ENCODE measurements at regions not wholly inside any gene's neighbourhood (a gene's known extent, or its start where the extent isn't known, plus 50 kb on each side); places are given as distances from the start of the nearest gene placed in this dataset.

DNA sequence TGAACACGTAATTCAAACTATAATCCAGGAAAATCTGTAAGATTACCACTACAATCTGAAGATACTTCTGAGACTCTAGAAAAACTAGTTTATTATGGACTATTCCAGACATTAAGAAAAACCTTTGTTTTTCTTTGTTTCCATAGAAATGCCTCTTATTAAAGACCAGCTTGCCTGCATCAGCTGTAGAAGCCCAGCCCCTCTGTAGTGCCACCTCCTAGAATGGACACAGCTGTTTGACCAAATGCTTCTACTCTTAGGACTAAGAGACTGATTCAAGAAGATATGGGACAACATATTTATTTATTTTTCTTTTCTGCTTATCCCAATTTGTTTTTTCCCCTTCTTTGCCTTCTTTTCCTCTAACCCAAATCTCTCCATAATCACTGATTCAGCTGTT, 93.8 kb downstream of the CXCL12 start:
- DNase-seq = no peak
- H3K27ac ChIP-seq = no peak overlapping the region
- no peak overlapping the region for H3K4me3 ChIP-seq
- H3K4me1 ChIP-seq = peaks cover 7 to 14% (median 8%) of the 10 kb centered on the region in 4 donors
- 55 to 68% methylated on average over 1 of the region's 1 CpG for WGBS, 2 donors
- ATAC-seq (ENCODE audit: low FRiP score in 2 of 2) = no peak
- no peaks in the 10 kb centered on the region for H3K27me3 ChIP-seq
- no peaks in the 10 kb centered on the region for H3K9me3 ChIP-seq
- no peak for TF ChIP-seq POLR2AphosphoS5 (IDR thresholded peaks at IDR 0.05)
- no peak for TF ChIP-seq POLR2A (IDR thresholded peaks at IDR 0.05)
- TF ChIP-seq EP300 (IDR thresholded peaks at IDR 0.05) = no peak
- TF ChIP-seq, protein P1, sequence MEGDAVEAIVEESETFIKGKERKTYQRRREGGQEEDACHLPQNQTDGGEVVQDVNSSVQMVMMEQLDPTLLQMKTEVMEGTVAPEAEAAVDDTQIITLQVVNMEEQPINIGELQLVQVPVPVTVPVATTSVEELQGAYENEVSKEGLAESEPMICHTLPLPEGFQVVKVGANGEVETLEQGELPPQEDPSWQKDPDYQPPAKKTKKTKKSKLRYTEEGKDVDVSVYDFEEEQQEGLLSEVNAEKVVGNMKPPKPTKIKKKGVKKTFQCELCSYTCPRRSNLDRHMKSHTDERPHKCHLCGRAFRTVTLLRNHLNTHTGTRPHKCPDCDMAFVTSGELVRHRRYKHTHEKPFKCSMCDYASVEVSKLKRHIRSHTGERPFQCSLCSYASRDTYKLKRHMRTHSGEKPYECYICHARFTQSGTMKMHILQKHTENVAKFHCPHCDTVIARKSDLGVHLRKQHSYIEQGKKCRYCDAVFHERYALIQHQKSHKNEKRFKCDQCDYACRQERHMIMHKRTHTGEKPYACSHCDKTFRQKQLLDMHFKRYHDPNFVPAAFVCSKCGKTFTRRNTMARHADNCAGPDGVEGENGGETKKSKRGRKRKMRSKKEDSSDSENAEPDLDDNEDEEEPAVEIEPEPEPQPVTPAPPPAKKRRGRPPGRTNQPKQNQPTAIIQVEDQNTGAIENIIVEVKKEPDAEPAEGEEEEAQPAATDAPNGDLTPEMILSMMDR (IDR thresholded peaks at IDR 0.05) = no peak
- no peaks in the 10 kb centered on the region for H3K36me3 ChIP-seq

DNA sequence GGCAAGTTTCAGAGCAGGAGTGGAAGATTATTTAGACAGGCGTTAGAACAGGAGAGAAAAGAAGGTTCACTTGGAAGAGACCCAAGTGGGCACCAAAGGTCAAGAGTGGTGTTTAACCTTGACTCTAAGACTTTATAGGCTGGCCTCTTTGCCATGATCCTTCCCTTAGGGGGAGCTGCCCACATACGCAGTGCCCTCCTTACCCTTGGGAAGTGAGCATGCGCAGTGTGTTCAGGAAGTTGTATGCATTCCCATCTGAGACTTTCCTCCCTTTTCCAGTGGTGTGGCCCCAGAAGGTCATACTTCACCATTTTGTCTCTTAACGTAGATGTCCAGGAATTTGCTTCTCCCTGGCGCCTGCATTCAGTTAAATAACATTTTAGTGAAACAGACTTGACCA, 95.8 kb downstream of the CXCL12 start:
- Histone ChIP-seq H3K9me3 (no peaks in the 10 kb centered on the region), H3K27ac (no peak overlapping the region), H3K4me1 (peaks cover under 1 to 10% (median 7%) of the 10 kb centered on the region in 4 donors), H3K4me3 (no peak overlapping the region), H3K36me3 (no peaks in the 10 kb centered on the region), H3K27me3 (no peaks in the 10 kb centered on the region)
- 92 to 96% methylated on average over 5 of the region's 5 CpGs for WGBS, 2 donors
- DNase-seq (no peak), ATAC-seq (ENCODE audit: low FRiP score in 2 of 2) (no peak)
- TF ChIP-seq POLR2A (IDR thresholded peaks at IDR 0.05) (no peak), POLR2AphosphoS5 (IDR thresholded peaks at IDR 0.05) (no peak), EP300 (IDR thresholded peaks at IDR 0.05) (no peak)

DNA sequence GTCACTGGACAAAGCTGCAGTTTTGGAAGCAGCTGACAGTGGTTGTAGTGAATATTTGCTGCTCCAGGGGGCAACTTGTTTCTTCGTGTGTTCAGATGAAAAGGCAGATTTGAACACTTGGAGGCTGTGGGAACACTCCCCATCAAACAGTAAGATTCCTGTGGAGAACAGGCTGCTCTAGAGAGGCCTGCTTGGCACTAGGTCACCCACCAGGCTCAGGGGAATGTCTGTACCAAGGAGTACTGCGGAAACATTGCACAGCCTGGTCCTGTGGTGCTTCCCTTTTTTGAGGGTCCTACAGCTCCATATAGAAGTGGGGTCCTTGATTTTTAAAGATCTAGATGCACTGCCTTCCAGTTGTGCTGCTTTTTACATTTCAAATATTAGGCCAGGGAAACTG, 97.5 kb downstream of the CXCL12 start:
- no peak for ATAC-seq (ENCODE audit: low FRiP score in 2 of 2)
- H3K27ac ChIP-seq = no peak overlapping the region

DNA sequence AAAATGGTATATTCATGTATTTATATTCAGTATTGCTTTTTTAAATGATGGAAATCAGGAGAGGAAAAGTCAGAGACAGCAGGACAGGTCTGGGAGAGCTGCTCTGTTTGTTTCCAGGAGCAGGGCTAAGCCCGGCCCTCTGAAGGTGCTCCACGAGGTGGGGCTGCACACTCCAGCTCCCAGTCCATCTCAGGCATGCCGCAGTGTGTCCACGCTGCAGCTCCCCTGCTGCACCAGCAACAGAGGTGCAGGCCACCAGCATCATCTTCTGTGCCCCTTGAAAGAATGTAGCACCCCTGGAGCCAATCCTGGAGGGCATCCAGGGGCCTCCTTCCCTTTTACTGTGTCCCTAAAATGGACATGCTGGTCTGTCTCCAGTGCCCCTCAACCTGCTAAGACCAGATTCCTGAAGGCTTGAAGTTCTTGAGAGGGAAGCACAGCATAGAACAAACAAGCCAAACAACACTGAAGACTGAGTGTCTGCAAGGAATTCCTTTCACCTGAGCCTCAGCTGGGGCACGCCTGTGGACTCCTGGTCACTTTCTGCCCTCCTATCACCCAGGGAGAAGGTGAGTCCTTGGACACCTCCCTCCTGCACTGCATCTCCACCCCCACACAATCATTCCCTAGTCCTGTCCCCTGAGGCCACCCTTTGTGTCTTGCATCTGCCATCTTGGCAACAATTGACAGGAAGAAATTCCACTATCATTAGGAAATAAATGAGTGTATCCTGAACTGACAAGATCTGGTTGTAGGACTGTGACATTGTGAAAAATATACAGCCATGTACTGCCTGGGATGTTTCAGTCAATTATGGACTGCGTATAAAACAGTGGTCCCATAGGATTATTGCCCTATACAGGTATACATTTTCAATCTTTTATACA, 100.5 kb downstream of the CXCL12 start:
- peak in 1 of 2 donors; percentile 46 for DNase-seq
- Histone ChIP-seq H3K4me1 (no peaks in the 10 kb centered on the region), H3K27me3 (no peaks in the 10 kb centered on the region), H3K36me3 (no peaks in the 10 kb centered on the region), H3K4me3 (no peak overlapping the region), H3K9me3 (no peaks in the 10 kb centered on the region), H3K27ac (no peak overlapping the region)
- WGBS, 2 donors = 75 to 85% methylated on average over 6 of the region's 6 CpGs
- TF ChIP-seq POLR2AphosphoS5 (IDR thresholded peaks at IDR 0.05) (no peak), POLR2A (IDR thresholded peaks at IDR 0.05) (no peak)
- TF ChIP-seq, protein P1 (IDR thresholded peaks at IDR 0.05) = peak in 1 of 6 experiments; percentile 39
- peak in 1 of 2 donors; percentile 64 for ATAC-seq (ENCODE audit: low FRiP score in 2 of 2)

More for the DNA sequence above, 97.5 kb downstream of the CXCL12 start:
- H3K4me3 ChIP-seq = no peak overlapping the region
- H3K36me3 ChIP-seq = no peaks in the 10 kb centered on the region
- WGBS, 2 donors = 59 to 91% methylated on average over 2 of the region's 2 CpGs
- no peaks in the 10 kb centered on the region for H3K4me1 ChIP-seq
- no peak for DNase-seq
- no peaks in the 10 kb centered on the region for H3K27me3 ChIP-seq
- H3K9me3 ChIP-seq = no peaks in the 10 kb centered on the region
- TF ChIP-seq, protein P1 (IDR thresholded peaks at IDR 0.05) = no peak
- no peak for TF ChIP-seq POLR2AphosphoS5 (IDR thresholded peaks at IDR 0.05)

DNA sequence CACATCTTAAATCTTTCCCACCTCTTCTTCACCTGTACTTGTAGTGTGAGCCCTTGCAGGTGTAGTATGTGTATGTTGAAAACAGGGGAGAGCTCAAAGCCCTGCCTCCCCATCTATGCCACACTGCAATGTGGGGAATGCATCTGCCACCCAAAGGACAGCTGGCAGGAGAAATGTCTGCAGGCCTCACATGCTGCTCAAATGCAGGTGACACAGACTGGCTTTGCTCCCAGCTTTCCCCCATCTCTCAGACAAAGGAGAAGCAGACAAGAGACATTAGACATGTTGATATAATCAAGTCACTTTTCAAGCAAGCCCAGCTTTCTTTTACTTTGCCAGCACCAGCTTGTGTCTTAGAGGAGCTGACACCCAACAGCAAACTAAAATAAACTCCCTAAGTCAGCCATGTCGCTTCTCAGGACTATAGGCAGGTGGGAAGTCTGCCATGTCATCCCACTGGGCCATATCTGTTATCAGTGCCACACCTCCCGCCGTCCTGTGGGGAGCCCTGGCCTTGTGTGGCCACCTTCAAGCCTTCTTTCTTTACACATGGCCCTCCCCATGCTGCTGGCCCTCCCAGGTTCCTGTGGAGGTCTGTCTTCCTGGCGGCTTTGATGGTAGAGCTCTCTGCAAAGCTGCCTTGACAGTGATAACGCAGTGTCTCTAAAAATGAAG, 102.1 kb downstream of the CXCL12 start:
- Histone ChIP-seq H3K27ac (no peak overlapping the region), H3K36me3 (no peaks in the 10 kb centered on the region), H3K27me3 (no peaks in the 10 kb centered on the region), H3K4me3 (no peak overlapping the region), H3K9me3 (no peaks in the 10 kb centered on the region), H3K4me1 (no peaks in the 10 kb centered on the region)
- no peak for TF ChIP-seq POLR2AphosphoS5 (IDR thresholded peaks at IDR 0.05)
- TF ChIP-seq, protein P1 (IDR thresholded peaks at IDR 0.05) = no peak
- TF ChIP-seq EP300 (IDR thresholded peaks at IDR 0.05) = no peak
- no peak for TF ChIP-seq POLR2A (IDR thresholded peaks at IDR 0.05)
- no peak for ATAC-seq (ENCODE audit: low FRiP score in 2 of 2)
- WGBS, 2 donors = 84 to 88% methylated on average over 5 of the region's 5 CpGs
- DNase-seq = no peak
